GM18858 (cell line): ENCODE measurements at regions not wholly inside any gene's neighbourhood (a gene's known extent, or its start where the extent isn't known, plus 50 kb on each side); places are given as distances from the start of the nearest gene placed in this dataset.
"Not testable (repeated sequence)": the region's sequence is repeated elsewhere in the genome, so short reads cannot be mapped to it uniquely, and the experiment has no call there.

Experiments
- ATAC-seq: cut with Tn5 transposase; IDR thresholded peaks from one replicate; pipeline ENCODE4 v1.9.1; 2021; ENCODE audit not compliant: unreplicated experiment

- no peak for ATAC-seq
These were observed 880.1 kb upstream of the INTU start for GRCh38 chr4:126752702-126753101.

- ATAC-seq: no peak
These were observed 879.2 kb upstream of the INTU start for GRCh38 chr4:126753592-126753991.

- no peak for ATAC-seq
These were observed 877.3 kb upstream of the INTU start for GRCh38 chr4:126755506-126755905.

GRCh38 chr4:126756050-126756829 is 876.5 kb upstream of the INTU start:
- no peak for ATAC-seq

- no peak for ATAC-seq
These were observed 875.5 kb upstream of the INTU start for GRCh38 chr4:126757219-126757618.

- no peak for ATAC-seq
These were observed 874.3 kb upstream of the INTU start for GRCh38 chr4:126758493-126758892.

- ATAC-seq: no peak
These were observed 870.7 kb upstream of the INTU start for GRCh38 chr4:126761947-126762662.

- ATAC-seq: no peak
These were observed 870.0 kb upstream of the INTU start for GRCh38 chr4:126762663-126763247.

- no peak for ATAC-seq
These were observed 866.5 kb upstream of the INTU start for GRCh38 chr4:126766241-126766640.

GRCh38 chr4:126768338-126768737 is 864.4 kb upstream of the INTU start:
- ATAC-seq: no peak

GRCh38 chr4:126770811-126771553 is 861.8 kb upstream of the INTU start:
- not testable (repeated sequence) for ATAC-seq

GRCh38 chr4:126771618-126772017 is 861.1 kb upstream of the INTU start:
- ATAC-seq: not testable (repeated sequence)

GRCh38 chr4:126772662-126773061 is 860.1 kb upstream of the INTU start:
- ATAC-seq: no peak

GRCh38 chr4:126775485-126776106 is 857.2 kb upstream of the INTU start:
- ATAC-seq: no peak

- no peak for ATAC-seq
These were observed 856.4 kb upstream of the INTU start for GRCh38 chr4:126776361-126776760.

- no peak for ATAC-seq
These were observed 855.1 kb upstream of the INTU start for GRCh38 chr4:126777649-126778048.

- ATAC-seq: no peak
These were observed 854.4 kb upstream of the INTU start for GRCh38 chr4:126778348-126778747.

GRCh38 chr4:126779001-126779400 is 853.8 kb upstream of the INTU start:
- no peak for ATAC-seq

- no peak for ATAC-seq
These were observed 853.2 kb upstream of the INTU start for GRCh38 chr4:126779436-126780166.

GRCh38 chr4:126783191-126783590 is 849.6 kb upstream of the INTU start:
- ATAC-seq: no peak
